GM19238 (cell line): ENCODE measurements at regions not wholly inside any gene's neighbourhood (a gene's known extent, or its start where the extent isn't known, plus 50 kb on each side); places are given as distances from the start of the nearest gene placed in this dataset.

ENCODE experiments used
- DNase-seq: peaks from one replicate; pipeline ENCODE4 v3.0.0; 2011; ENCODE audit warnings: low spot score; ENCODE audit not compliant: insufficient read length

DNA sequence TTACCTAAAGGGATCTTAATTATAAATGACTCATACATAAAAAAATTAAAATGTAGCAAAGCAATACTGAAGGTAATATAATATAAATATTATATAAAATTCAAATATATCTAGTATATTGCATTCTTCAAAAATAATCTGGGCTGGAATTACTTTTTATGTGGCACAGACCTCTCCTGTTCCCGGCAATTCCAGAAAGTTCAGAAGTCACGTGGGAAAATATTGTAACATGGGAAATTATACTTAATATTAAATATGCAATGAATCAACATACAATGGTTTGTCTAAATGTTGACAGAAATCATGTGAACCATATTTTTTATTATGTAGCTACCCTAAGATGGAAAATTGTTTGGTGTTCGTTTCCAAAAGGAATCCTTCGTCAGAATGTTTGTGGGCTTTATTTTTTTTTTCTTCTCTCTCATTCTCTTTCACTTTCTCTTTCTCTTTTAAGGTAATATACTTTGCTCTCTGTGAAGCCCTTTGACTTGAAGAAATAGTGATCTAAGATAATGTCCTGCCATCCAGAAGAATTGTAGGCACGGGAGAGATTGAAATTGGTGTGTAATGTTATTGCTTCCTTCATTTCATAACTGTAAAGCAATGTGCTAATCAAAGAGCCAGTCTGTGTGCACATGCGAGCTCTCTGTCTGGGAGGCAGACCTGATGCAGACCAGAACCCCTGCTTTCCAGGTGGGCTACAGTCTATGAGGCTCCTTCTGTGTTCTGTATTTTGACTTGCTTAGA lies 559.4 kb downstream of the NR2F2 start:
- no peak for DNase-seq

DNA sequence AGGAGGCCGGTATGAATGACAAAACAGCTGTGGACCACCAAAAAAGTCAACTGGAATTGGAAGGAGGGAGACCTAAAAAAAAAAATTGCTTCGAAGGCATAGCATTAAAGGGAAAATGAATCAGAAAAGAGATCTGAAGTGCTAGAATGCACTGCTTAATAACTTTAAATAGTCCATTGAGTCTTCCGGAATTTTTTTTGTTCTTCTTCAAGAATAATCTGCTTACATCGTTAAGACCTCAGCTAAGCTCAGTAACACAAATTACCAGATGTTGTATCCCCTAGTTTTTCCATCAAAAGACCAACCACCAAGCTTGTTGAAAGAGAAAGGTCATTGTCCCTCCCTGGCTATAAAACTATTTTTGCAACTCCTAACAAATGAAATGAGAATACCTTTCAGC lies 560.5 kb downstream of the NR2F2 start:
- DNase-seq, result no peak

DNA sequence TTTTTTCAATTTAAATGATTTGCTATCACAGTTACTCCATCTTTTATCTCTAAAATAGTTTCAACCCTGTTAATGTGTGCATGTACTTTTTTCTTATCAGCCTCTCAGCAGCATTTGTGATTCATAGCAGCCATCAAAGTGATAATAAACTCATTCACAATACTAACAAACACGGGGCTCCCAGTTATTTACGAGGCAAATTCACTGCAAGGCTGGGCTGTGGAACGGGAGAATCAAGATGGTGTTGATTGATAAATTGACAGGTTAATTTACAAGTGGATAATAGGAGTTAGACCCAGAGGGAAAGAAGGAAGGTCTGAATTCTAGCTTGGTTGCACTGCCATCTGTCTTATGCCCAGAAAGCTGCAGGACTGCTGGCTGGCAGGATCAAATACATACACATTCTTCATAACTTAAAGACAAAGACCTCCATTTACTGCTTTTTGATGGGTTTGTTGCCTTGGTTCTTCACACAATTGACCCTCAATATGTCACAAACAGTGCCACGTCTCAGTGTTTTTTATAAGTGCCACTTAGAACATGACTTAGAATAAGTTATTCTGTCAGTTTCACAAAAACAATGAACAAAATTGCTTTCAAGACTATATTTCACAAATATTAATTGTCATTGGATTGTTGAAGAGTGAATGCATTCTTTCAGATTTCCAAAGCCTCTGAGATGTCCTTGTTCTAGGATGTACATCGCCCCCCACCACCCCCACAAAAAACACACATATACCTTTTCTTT lies 562.8 kb downstream of the NR2F2 start:
- DNase-seq, result no peak

DNA sequence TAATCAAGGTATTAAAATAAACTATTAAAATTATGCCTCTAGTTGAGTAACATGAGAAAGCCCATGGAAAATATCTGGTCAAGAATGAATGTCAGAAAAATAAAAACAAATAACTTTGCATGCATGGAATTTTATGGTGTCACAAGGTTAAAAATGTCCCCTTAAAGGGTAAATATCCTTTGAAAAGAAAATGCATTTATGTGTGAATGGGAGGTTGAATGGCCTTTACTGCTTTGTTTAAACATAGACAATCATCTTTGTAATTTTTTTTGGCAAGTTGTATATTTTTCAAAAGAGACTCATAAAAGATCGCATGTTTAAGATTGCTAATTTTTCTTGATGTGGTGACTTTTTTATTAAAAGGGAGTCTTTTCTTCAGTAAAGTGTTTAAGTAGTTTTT lies 564.2 kb downstream of the NR2F2 start:
- no peak for DNase-seq

DNA sequence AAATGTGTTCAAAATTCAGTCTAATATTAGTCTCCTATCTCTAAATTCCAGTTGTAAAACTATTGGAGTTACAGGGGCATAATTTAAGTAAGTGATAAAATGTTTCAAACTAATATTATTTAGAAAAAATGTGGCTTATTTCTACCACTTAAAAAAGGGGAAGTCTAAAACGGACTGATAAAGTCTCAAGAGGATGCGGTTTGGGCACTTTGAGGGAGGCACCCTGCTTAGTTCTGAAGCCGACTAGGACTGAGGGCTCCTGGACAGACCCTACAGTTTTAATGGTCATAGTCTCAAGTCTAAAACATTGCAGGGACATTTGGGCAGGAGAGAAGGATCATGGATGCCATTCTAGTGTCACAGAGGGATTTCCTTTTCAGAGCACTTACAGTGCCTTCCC lies 566.3 kb downstream of the NR2F2 start:
- no peak for DNase-seq

DNA sequence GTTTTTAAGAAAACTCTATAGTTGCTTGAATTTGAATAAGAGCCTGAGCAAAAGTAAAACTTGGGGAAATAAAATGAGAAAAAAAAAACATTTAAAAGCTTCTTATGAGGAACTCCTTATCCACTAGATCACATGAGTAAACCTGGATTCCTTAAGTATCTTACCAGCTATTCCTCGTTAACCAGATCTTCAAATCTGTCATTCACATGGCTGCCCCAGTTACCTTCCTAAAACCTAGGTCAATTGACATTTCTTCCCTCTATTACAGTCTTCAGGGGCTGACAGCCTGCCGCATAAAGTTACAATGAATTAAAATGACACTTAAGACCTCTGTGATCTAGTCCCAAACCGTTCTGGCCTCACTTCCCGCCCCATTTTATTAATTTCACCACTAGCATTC lies 583.6 kb downstream of the NR2F2 start:
- DNase-seq, result no peak

DNA sequence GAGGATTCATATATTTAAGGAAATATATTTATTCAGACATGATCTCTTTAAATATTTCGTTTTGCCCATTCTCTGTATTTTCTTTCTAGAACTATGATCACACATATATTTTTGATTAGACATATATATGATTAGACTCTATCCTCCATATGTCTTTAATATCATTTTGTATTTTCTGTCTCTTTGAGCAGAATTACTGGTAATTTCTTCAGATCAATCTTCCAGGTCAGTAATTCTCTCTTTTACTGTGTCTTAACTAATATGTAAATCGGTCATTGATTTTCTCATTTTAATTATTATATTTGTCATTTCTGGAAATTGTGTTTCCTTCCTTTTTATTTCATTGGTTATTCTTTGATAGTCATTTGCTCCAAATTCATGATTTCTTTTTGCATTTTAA lies 586.2 kb downstream of the NR2F2 start:
- no peak for DNase-seq

DNA sequence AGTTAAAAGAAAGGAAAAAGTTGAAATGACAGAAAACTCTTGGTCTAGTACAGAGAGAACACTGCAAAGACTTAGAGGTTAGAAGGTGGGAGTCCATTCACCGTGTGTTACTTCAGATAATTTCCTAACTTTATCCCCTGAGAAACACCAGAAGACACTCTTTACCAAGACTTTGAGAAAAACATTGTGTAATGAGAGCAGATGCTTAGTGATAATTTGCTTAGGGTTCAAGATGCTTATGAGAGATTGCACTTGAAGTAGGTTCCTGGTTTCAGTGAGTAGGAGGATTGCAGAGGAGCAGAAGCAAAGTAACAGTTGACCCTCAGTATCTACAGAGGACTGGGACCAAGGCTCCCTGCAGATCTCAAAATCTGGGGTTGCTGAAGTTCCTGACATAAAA lies 594.1 kb downstream of the NR2F2 start:
- no peak for DNase-seq

DNA sequence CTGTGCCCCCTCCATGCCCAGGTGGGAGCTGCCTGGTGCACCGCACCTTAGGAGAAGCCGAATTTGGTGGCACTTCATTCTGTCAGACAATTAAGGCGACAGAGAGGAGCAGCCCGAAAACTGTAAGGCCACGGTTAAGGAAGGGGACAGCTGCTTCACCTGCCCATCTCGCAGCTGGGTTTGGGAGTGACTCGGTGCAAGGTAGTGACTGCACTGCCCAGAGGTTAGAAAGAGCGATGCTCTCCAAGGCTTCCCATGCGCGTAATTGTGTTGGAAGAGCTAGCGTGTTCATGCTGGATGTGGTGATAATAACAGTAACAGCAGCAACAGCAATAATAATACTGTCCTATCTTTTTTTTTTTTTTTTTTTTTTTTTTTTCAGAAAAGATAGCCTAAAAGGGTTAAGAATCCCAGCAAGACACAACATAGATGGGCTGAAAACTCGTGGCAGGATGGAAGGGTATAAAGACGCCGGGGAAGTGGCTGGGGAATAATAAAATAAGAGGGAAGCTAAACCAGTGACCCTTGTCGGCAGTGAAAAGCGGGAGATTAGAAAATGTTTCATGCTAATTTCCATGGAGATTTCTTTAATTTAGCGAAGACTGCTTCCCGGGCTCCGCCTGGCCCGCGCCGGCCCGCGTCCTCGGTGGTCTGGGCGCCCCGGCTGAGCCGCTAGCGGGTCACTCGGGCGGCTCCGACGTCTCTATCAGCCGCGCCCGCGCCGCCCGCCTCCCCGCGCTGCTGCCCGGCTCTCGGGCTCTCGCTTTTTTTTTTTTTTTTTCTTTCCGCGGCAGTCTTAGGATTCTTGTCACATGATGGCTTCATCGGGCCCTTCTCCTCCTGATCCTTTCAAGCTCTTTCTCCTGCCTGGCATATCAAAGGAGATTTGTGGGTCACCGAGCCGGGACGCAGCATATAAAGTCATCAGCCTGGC lies 617.1 kb downstream of the NR2F2 start:
- DNase-seq, result no peak

DNA sequence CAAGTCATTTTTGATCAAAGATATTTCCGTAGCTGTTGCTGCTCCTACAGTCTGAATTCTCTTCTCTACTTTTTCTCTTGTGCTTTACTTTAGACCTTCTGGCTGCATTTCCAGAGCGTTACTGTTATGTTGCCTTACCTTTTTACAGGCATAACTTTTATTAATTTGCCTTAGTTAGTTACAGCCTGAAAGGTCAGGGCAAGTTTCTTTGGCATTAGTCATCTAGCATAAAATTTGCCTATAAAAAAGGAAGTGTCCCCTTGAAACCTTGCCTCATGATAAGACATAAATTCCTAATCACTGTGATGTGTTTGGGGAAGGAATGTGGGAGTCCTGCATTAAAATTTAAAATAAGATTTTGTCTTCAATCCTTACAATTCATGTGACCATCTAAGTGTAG lies 618.5 kb downstream of the NR2F2 start:
- DNase-seq, result no peak

DNA sequence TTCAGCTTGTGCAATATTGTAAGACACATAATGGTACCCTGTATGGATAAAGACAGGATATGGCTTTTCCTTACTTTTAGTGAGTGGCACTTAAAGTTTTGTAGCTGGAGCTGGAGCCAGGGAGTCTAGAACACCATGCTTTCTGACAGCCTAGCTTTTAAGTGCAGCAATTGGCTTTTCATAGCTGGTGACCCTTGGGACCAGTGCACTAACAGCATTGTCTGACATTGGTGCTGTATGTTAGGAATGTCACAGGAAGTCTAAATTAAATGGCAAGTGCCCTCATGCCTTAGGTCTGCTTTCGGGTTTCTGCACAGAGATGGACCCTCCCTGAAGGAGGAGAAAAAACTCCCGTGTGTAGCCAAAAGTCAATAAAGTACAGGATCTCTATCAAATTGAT lies 628.2 kb downstream of the NR2F2 start:
- no peak for DNase-seq

DNA sequence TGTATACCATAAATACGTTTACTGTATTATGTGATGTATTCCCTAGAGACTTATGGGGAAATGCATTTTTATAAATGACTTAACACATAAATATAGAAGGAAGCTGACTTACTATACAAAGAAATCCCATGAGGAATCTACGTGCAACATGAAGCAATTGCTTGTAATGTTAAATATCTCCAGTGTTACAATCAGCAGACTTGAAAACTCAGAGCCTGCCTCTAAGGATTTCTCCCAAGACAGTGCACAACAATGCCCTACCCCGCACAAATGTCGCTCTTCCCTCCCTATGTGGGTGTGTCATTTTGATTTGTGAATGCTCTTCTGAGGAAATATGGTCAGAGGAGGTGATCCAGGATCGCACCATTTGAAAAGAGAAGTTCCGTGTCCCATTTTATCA lies 629.0 kb downstream of the NR2F2 start:
- no peak for DNase-seq

DNA sequence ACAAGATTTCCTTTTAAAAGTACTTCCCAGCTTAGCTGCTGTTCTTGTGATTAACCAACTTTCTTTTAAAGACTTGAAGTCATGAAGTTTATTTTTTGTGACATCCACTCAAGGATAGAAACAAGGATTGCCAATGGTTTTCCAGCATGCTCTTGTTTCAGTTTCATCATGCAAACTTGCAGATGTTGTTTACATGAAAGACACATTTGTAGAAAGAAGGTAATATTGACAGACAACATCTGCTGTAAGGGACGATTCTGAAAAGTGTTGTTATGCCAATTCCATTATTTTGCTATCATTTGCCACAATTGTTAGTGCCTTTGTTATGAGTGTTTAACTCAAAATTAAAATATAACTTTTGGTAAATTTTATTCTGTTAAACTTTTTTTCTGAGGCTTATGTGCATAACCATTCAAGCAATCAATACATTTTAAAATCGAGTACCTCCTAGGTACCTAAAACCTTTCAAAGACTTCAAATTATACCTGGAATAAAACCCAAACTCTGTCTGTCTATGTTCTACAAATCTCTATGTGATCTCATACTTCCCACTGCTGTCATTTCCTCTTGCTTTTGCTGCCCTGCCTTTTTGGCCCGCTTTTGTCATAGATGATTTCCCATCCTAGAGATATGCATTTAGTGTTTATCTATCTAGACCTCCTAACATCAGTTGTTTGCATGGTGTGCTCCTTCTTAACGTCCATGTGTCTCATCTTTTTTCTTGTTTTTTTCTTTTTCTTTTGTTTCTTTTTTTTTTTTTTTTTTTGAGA lies 630.4 kb downstream of the NR2F2 start:
- no peak for DNase-seq

DNA sequence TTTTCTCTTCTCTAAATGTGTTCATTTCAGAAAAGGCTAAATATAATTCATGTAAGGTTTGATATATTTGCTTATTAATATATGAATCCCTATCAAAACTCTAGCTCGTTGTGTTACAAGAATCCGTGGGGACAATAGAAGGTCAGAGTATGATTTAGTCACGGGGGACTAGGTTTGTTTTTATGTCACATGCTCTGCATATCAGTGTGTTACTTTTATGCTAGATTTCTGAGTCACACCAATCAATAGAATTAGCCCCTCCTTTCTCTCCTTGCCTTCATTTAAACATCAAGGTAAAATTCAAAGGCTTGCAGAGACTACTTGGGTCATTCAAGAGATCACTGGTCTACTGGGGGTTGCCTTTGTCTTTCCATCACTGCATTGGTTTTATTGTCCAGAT lies 636.1 kb downstream of the NR2F2 start:
- no peak for DNase-seq

DNA sequence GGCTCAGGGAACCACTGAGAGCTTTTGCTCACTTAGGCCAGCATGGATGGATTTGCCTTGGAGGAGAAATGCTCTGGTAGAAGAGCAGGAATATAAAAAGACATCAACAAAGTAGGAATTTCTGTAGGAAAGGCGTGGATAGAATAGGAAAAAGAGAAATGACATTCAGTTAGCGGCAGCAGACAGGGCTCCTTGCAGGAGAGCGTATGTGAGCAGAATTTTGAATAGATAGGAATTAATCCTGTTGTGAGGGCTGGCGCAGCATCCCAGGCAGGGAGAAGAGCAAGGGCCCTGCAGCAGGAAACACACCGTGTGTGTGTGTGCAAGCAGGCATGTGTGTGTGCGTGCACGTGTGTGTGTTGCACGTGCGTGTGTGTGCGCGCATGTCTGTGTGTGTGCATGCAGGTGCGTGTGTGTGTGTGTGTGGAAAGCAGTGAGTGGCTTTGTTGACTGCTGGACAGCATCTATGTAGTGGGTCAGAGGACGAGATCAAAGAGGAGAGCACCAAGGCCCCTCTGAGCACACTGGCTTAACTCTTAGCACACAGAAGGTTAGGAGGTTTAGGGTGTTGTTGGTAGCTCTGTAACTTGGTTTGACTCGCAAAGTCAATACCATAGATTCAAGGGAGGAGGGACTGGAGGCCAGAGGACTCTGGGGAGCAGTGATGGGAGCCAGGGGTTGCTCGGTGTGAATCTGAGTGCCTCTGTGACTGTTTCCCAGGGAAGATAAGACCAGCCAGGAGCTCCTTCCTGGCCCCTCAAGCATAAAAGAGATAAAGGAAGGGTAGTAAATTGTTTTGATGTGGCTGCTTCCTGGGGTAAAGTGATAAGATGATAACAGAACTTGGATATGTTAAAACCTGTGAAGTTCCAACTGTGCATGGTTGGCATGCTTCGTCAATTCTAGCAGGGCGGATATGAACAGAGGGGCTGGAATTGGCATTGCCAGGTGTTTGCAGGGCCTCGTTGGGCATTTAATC lies 639.5 kb downstream of the NR2F2 start:
- no peak for DNase-seq

DNA sequence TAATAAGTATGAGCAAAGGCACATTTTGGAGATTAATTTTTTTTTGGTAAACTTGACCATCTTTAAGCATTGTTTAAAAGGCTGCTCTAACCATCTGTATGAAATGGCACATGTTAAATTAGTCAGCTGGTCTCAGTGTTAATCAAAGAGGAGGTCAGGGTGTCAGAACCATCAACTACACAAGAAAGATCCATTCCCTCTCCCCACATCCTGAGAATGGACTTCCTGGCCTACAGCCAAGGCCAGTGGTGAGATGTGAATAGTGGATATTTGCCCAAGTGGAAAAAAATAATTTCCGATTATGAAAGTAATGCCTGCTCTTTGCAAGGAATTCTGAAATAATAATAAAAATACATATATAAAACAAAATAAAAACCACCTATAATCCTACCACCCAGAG lies 641.7 kb downstream of the NR2F2 start:
- no peak for DNase-seq

DNA sequence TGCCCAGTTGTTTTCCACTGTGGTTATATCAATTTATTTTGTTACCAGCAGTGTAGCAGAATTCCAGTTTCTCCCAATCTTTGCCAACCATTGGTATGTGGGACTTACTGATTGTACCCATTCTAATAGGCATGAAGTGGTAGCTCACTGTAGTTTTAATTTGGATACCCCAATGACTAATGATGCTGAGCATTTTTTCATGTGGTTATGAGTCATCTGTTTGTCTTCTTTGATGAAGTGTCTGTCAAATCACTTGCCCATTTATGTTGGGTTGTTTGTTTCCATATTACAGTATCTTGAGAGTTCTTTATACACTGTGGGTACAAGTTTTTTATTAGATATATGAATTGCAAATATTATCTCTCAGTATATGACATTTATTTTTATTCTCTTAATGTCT lies 644.3 kb downstream of the NR2F2 start:
- no peak for DNase-seq

DNA sequence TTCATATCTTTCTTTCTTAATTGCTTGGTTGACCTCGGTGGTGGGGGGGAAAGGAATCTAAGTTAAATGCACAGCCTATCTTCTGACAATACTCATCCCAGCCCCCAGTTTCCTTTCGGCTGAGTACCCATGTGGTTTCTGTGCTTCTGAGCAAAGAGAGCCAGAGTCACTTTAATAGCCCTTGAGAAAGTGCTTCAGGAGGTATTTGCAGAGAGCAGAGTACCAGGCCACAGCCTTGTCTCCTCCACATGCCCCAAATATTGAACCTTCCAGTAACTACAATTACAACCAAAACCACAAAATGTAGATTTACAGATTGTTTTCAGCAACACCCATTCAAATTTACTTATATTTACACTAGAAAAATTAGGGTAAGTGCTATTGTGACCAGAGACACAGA lies 647.4 kb downstream of the NR2F2 start:
- DNase-seq, result no peak

DNA sequence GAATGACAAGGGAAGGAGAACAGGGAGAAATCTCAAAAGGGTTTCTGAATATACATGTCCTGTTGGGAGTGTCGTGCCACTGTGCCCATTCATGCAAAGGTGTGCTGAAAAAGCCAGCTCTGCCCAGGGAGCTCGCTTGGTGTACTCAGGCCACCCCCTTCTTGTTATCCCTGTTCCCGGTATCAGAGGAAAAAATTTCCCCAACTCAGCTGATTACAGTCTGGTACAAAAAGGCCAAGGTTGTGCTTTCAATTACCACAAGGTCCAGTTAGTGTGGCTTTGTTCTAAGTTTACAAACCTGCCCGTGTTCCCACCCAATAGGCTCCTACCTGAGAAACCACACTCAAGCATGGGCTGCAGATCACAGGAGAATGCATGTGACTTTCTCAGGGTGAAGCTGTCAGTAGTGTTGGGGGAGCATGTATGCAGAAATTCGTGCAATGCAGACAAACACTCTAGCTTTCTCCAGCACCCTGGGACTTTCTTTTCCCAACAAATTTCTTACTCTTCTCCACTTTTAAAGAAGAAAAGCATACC lies 648.5 kb downstream of the NR2F2 start:
- DNase-seq, result no peak
